Loucy (cell line): ENCODE measurements at regions not wholly inside any gene's neighbourhood (a gene's known extent, or its start where the extent isn't known, plus 50 kb on each side); places are given as distances from the start of the nearest gene placed in this dataset.

ENCODE experiments used
- H2AFZ ChIP-seq: fragments of 200-600 bp; sonication (generic); 2 replicates; pipeline ENCODE4 v1.6.0; 2016; ENCODE audit warnings: antibody characterized with exemption, mild to moderate bottlenecking, low read length, moderate library complexity
- H3F3A ChIP-seq: fragments of 200-600 bp; 2 replicates; pipeline ENCODE4 v1.6.0; 2016; ENCODE audit warnings: antibody characterized with exemption, low read depth, mild to moderate bottlenecking
- H3K27me3 ChIP-seq: fragments of 200-600 bp; sonication (generic); 2 replicates; pipeline ENCODE4 v1.6.1; 2014; ENCODE audit warnings: low read length, mild to moderate bottlenecking; ENCODE audit not compliant: insufficient read depth, poor library complexity, severe bottlenecking
- H3K36me3 ChIP-seq: fragments of 200-600 bp; sonication (generic); 2 replicates; pipeline ENCODE4 v1.6.1; 2016; ENCODE audit warnings: low read length; ENCODE audit not compliant: insufficient read depth
- H3K4me1 ChIP-seq: fragments of 200-600 bp; sonication (generic); 2 replicates; pipeline ENCODE4 v1.5.1; 2014; ENCODE audit warnings: low read length, mild to moderate bottlenecking; ENCODE audit not compliant: insufficient read depth, poor library complexity, severe bottlenecking
- H3K4me2 ChIP-seq: fragments of 200-600 bp; sonication (generic); 2 replicates; pipeline ENCODE4 v1.6.0; 2014; ENCODE audit warnings: antibody characterized with exemption, low read length, low read depth, mild to moderate bottlenecking; ENCODE audit not compliant: poor library complexity, severe bottlenecking
- H3K4me3 ChIP-seq: fragments of 200-600 bp; sonication (generic); 2 replicates; pipeline ENCODE4 v1.5.1; 2014; ENCODE audit warnings: low read length, mild to moderate bottlenecking, mixed read lengths; ENCODE audit not compliant: poor library complexity, severe bottlenecking
- H3K79me2 ChIP-seq: fragments of 200-600 bp; sonication (generic); 2 replicates; pipeline ENCODE4 v1.6.1; 2014; ENCODE audit warnings: low read length; ENCODE audit not compliant: insufficient read depth
- H3K9ac ChIP-seq: fragments of 200-600 bp; sonication (generic); 2 replicates; pipeline ENCODE4 v1.6.0; 2014; ENCODE audit warnings: mild to moderate bottlenecking, low read depth, low read length, moderate library complexity; ENCODE audit not compliant: poor library complexity, severe bottlenecking
- H3K9me2 ChIP-seq: fragments of 200-600 bp; sonication (generic); replicated peaks from 2 replicates; pipeline ENCODE4 v1.6.1; 2016; ENCODE audit warnings: low read depth, low read length, mixed read lengths
- H3K9me3 ChIP-seq: fragments of 200-600 bp; sonication (generic); 2 replicates; pipeline ENCODE4 v1.6.1; 2014; ENCODE audit warnings: mild to moderate bottlenecking, antibody characterized with exemption, low read length, low read depth; ENCODE audit not compliant: insufficient read depth
- H4K20me1 ChIP-seq: fragments of 200-600 bp; sonication (generic); 2 replicates; pipeline ENCODE4 v1.6.0; 2014; ENCODE audit warnings: antibody characterized with exemption, low read length, mild to moderate bottlenecking; ENCODE audit not compliant: insufficient read depth, poor library complexity, severe bottlenecking
- EZH2phosphoT487 ChIP-seq: fragments of 200-600 bp; IDR thresholded peaks from 2 replicates; pipeline ENCODE4 v1.6.1; 2018; ENCODE audit warnings: antibody characterized with exemption, mild to moderate bottlenecking, moderate library complexity, borderline replicate concordance
- TF ChIP-seq, protein P1 (sequence below): fragments of 200-600 bp; sonication (generic); conservative IDR thresholded peaks from 2 replicates; pipeline ENCODE4 v1.5.1; 2014; ENCODE audit warnings: mild to moderate bottlenecking, antibody characterized with exemption, low read length

DNA sequence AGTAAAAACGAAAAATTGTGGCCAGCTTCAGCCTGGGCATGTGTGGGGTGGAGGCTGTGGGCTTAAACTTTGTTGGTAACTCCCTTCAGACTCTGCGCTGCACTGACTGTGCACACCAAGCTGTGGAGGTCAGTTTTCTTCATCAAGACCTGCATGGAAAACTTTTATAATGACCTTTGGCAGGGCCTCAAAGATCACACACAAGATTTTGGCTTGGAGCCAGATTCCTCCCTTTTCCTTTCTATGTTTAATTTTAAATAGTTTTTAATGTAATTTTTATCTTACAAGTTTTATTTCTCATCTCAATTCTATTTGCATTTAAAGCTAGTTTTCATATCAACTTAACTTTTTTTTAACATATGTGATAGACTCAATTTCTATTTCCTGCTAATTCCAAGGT, 1211.1 kb upstream of the CDH18 start:
- Histone ChIP-seq H3F3A (no peaks in the 10 kb centered on the region), H3K27me3 (no peaks in the 10 kb centered on the region), H3K4me1 (no peaks in the 10 kb centered on the region), H3K9ac (no peak overlapping the region), H4K20me1 (no peaks in the 10 kb centered on the region), H3K4me2 (no peak overlapping the region), H2AFZ (no peak overlapping the region), H3K4me3 (no peak overlapping the region), H3K9me3 (no peaks in the 10 kb centered on the region), H3K9me2 (no peaks in the 10 kb centered on the region), H3K36me3 (no peaks in the 10 kb centered on the region), H3K79me2 (no peaks in the 10 kb centered on the region)
- TF ChIP-seq, protein P1, sequence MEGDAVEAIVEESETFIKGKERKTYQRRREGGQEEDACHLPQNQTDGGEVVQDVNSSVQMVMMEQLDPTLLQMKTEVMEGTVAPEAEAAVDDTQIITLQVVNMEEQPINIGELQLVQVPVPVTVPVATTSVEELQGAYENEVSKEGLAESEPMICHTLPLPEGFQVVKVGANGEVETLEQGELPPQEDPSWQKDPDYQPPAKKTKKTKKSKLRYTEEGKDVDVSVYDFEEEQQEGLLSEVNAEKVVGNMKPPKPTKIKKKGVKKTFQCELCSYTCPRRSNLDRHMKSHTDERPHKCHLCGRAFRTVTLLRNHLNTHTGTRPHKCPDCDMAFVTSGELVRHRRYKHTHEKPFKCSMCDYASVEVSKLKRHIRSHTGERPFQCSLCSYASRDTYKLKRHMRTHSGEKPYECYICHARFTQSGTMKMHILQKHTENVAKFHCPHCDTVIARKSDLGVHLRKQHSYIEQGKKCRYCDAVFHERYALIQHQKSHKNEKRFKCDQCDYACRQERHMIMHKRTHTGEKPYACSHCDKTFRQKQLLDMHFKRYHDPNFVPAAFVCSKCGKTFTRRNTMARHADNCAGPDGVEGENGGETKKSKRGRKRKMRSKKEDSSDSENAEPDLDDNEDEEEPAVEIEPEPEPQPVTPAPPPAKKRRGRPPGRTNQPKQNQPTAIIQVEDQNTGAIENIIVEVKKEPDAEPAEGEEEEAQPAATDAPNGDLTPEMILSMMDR: no peak
- no peak for TF ChIP-seq EZH2phosphoT487

GRCh38 chr5:21195145-21195544, 1207.1 kb upstream of the CDH18 start:
- H3K4me2 ChIP-seq: no peak overlapping the region
- H2AFZ ChIP-seq: no peak overlapping the region
- H3K79me2 ChIP-seq: no peaks in the 10 kb centered on the region
- TF ChIP-seq EZH2phosphoT487: no peak
- TF ChIP-seq, protein P1: no peak
- no peaks in the 10 kb centered on the region for H3K36me3 ChIP-seq
- no peaks in the 10 kb centered on the region for H3K27me3 ChIP-seq
- no peaks in the 10 kb centered on the region for H4K20me1 ChIP-seq
- no peaks in the 10 kb centered on the region for H3K4me1 ChIP-seq
- H3K9ac ChIP-seq: no peak overlapping the region
- no peaks in the 10 kb centered on the region for H3K9me2 ChIP-seq
- H3F3A ChIP-seq: no peaks in the 10 kb centered on the region
- no peaks in the 10 kb centered on the region for H3K9me3 ChIP-seq
- no peak overlapping the region for H3K4me3 ChIP-seq

GRCh38 chr5:21185536-21185935, 1197.5 kb upstream of the CDH18 start:
- no peak overlapping the region for H3K4me3 ChIP-seq
- H3K9me2 ChIP-seq: no peaks in the 10 kb centered on the region
- no peaks in the 10 kb centered on the region for H3K36me3 ChIP-seq
- no peaks in the 10 kb centered on the region for H3K9me3 ChIP-seq
- no peak overlapping the region for H2AFZ ChIP-seq
- H3K27me3 ChIP-seq: no peaks in the 10 kb centered on the region
- no peaks in the 10 kb centered on the region for H3K4me1 ChIP-seq
- H3F3A ChIP-seq: no peaks in the 10 kb centered on the region
- TF ChIP-seq EZH2phosphoT487: no peak
- TF ChIP-seq, protein P1: no peak
- no peaks in the 10 kb centered on the region for H3K79me2 ChIP-seq
- no peak overlapping the region for H3K9ac ChIP-seq
- H3K4me2 ChIP-seq: no peak overlapping the region
- no peaks in the 10 kb centered on the region for H4K20me1 ChIP-seq
